Right hindlimb (tissue), 1 donor: ENCODE measurements at regions not wholly inside any gene's neighbourhood (a gene's known extent, or its start where the extent isn't known, plus 50 kb on each side); places are given as distances from the start of the nearest gene placed in this dataset.

Source experiments
- DNase-seq: peaks from one replicate; pipeline ENCODE4 v3.0.0-alpha.2; 2018

DNA sequence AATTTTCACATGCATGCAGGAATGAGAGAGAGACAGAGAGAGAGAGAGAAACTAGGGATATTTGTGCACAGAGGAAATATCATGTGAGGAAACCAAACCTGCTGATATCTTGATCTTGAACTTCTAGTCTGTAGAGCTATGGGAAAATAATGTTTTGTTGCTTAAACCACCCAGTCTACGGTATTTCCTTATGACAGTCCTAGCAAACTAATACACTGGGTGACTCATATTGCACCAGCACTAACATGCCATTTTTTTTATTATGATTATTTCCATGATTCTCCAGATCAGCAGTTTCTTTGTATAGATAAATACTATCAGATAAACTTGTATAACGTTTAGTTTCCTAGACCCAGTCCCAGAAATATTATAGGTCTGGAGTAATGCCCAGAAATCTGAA is 1259.0 kb downstream of the ZPLD1 start:
- DNase-seq = no peak

GRCh38 chr3:103698646-103699045 is 1263.8 kb downstream of the ZPLD1 start:
- DNase-seq = no peak

DNA sequence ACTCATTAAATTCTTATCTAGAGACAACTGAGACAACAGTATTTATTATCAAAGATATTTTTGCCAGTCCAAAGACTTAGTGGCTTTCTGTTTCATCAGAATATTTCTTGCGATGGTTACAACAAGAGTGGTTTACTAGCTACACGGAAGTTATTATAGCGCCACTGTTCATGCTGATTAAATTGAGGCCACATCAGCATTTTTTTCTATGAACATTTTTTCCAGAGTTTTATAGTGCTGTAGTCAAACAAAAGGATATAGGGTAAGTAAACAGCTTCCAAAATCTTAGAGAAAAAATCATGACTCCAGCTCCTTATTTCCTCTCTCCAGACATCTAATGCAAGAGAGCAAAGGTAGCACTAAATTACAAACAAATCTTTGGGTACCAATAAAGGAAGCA is 1264.4 kb downstream of the ZPLD1 start:
- no peak for DNase-seq

GRCh38 chr3:103705641-103706040 is 1270.8 kb downstream of the ZPLD1 start:
- no peak for DNase-seq

GRCh38 chr3:103706671-103707070 is 1271.9 kb downstream of the ZPLD1 start:
- DNase-seq = no peak

- DNase-seq = no peak
Measured at GRCh38 chr3:103711670-103712069, 1276.9 kb downstream of the ZPLD1 start.

DNA sequence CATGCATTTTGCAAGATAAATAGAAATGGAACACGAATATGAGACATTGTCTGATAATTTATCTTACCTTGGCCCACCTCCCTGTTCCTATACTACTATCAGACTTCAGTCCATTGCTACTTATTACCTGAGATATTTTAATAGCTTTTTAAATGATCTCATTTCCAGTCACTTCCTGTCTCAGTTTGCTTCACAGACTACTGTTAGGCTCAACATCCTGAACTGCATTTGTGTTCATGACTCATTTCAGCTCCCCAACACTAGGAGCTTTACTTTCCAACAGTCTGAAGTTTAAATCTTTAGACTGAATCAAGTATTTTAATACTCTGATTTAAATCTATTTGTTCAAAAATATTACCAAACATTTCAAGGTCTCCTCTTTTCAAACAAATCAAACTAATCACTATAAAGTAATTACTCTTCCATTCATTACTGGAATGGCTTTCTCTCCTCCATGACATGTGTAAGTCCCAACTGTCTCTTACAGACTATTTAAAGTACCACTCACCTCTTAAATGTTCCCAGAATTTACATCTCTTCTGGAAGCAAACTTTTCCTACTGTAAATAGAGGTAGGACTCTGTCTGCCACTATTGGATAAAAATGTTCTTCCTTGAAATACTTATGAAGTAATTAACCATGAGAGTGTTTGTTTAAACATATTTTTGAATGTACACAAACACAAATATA is 1277.6 kb downstream of the ZPLD1 start:
- no peak for DNase-seq

- DNase-seq = no peak
Measured at GRCh38 chr3:103729547-103729946, 1294.7 kb downstream of the ZPLD1 start.

DNA sequence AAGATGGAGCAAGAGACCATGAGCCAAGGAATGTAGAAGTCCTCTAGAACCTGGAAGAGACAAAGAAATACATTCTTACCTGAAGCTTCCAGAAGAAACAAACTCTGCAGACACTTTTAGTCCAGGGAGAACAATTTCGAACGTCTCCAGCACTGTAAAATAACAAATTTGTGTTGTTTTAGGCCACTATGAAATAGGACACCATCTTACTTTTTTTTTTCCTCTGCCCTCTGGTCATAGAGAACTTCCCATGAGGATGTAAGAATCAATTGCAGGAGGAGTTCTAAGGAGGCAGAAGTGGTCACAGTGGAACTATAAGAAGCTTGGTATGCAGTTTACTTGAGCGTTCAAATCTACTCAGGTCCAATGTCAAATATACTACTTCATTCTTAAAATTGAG is 1295.9 kb downstream of the ZPLD1 start:
- no peak for DNase-seq

DNA sequence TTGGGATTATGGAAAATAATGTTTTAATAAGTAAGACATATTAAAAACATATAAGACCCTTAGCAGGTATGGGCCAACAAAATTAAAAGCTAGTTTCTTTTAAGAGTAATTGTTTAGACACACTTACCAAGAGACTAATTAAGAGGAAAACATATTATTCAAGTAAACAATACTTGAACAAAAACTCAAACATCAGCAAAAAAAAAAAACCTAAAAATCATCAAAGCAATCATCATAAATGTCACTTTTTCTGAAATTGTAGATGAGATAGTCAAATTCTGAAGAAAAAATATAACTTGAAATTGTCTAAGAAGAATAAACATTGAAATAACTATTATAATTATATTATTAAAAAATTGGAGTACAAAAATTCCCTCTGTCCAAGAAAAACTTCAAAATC is 1318.2 kb downstream of the ZPLD1 start:
- no peak for DNase-seq

DNA sequence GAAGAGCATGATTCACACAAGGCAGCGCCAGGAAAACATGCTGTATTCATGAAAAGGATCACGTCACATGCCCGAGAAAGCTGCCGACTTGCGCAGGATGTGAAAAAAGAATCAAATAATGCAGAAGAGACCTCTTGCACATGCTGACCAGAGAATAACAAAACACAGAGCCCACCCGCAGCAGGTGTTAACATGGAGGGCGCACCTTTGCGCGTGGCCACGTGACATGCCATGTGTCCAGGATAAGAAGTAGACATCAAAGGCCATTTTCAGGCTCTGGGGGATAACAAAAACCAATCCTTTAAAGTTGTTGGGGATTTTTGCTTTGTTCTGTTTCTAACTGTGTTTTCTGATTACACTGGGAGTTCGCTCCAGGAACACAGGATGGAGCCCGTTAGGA is 1332.8 kb downstream of the ZPLD1 start:
- DNase-seq = no peak

GRCh38 chr3:103785017-103785416 is 1350.2 kb downstream of the ZPLD1 start:
- no peak for DNase-seq

- DNase-seq = no peak
Measured at GRCh38 chr3:103785537-103785936, 1350.7 kb downstream of the ZPLD1 start.

GRCh38 chr3:103786296-103786695 is 1351.5 kb downstream of the ZPLD1 start:
- no peak for DNase-seq

- no peak for DNase-seq
Measured at GRCh38 chr3:103787164-103787871, 1352.5 kb downstream of the ZPLD1 start.

DNA sequence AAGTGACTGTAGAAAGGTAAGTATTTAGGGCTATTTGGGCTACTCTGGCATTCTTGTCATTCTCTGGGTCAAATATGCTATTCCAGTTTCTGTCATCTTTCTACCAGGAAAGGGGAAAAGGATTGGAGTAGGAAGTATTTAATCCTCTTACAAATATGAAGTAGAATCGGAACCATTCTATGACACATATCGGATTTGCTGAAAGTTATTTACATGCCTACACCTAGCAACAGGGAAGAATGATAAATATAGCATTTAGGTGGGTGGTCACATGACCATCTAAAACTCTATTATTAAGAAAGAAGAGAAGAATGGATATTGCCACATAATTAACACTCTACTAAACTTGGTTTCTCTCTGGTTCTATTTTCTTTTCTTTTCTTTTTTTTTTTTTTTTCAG is 1353.1 kb downstream of the ZPLD1 start:
- DNase-seq = no peak

GRCh38 chr3:103791786-103792515 is 1357.1 kb downstream of the ZPLD1 start:
- no peak for DNase-seq

- DNase-seq = no peak
Measured at GRCh38 chr3:103794656-103795055, 1359.8 kb downstream of the ZPLD1 start.

- DNase-seq = no peak
Measured at GRCh38 chr3:103796068-103796467, 1361.3 kb downstream of the ZPLD1 start.

GRCh38 chr3:103803787-103804186 is 1369.0 kb downstream of the ZPLD1 start:
- DNase-seq = no peak

DNA sequence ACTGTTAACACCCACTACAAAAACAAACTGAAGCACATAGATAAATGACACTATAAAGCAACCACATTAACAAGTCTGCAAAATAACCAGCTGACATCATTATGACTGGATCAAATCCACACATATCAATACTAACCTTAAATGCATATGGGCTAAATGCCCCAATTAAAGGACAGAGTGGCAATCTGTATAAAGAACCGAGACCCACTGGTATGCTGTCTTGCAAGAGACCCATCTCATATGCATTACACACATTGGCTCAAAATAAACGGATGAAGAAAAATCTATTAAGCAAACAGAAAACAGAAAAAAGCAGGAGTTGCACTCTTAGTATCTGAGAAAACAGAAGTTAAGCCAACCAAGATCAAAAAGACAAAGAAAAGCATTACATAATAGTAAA is 1375.4 kb downstream of the ZPLD1 start:
- DNase-seq = no peak

DNA sequence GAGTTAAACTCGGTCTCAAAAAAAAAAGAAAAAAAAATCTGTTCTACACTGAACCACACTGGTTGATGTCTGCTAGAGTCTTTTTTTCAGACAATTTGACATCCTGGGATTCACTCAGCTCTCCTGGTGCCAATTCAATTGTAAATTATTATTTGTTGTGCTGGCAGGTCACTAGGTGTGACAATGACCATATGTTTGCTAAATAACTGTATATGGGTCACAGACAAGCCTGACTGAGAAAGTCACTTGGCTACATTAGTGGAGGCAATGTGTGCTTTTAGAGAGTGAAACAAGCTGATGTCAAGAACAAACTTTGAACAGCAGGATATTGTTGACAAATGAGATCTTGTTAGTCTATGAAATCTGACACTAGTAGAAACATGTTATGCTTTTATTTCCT is 1379.1 kb downstream of the ZPLD1 start:
- no peak for DNase-seq

DNA sequence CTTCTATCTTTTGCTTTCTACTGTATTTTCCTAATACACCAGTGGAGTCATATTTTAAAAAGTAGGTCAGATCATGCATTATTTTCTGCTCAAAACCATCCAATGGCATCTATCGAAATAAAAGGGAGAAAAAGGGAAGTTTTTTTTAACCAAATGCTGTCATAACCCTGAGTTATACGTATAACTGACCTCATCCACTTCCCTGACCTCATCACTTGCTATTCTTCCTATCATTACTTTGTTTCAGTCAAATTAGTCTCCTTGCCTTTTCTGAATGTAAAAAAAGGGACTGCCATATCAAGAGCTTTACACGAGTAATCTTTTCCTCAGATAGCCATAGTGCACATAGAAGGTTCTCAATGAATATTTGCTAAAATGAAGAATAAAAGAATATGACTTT is 1383.6 kb downstream of the ZPLD1 start:
- no peak for DNase-seq

GRCh38 chr3:103818800-103819199 is 1384.0 kb downstream of the ZPLD1 start:
- no peak for DNase-seq
